ENCODE measurements at regions not wholly inside any gene's neighbourhood (a gene's known extent, or its start where the extent isn't known, plus 50 kb on each side); places are given as distances from the start of the nearest gene placed in this dataset.

DNA sequence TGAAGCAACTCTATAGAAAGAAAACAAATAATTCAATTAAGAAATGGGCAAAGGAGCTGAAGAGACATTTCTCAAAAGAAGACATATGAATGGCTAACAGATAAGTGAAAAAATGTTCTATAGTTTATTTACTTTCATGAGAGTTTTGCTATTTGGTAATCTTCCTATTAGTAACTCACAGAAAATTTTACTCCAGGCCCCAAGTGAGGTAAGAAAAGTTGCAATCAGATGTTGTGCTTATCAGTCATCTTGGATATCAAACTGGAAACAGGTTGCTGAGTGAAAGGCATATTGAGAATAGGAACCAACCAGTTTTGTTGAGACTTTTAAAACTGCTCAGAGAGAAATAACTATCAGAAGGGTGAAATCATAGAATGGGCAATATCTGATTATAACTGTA lies 1179.0 kb upstream of the ACVR2A start:
- no TSS peak for BruUV-seq (replicated peaks)
- DNase-seq (ENCODE audit: low read depth, low spot score) (no peak), ATAC-seq (no peak)
- Histone ChIP-seq H3K4me3 (replicated peaks in 1 of 2; ENCODE audit: low read depth in 1 of 2, low read length in 2 of 2) (no peak overlapping the region), H3K27me3 (ENCODE audit: insufficient read depth, low read length) (no peaks in the 10 kb centered on the region), H3K4me2 (ENCODE audit: low read length) (no peak overlapping the region), H2AFZ (ENCODE audit: low read depth, low read length, poor library complexity, severe bottlenecking) (no peak overlapping the region), H3K79me2 (ENCODE audit: insufficient read depth, low read length) (no peaks in the 10 kb centered on the region), H3K27ac (ENCODE audit: low read depth, low read length) (no peak overlapping the region), H3K9me3 (ENCODE audit: control insufficient read depth in 1 of 2, insufficient read depth in 1 of 2, low read depth in 1 of 2, low read length in 2 of 2) (no peaks in the 10 kb centered on the region), H4K20me1 (ENCODE audit: insufficient read depth) (no peaks in the 10 kb centered on the region), H3K4me1 (ENCODE audit: control insufficient read depth in 1 of 2, insufficient read depth in 2 of 2, low read length in 2 of 2) (no peaks in the 10 kb centered on the region), H3K36me3 (ENCODE audit: control insufficient read depth in 1 of 2, insufficient read depth in 2 of 2, low read length in 2 of 2) (no peaks in the 10 kb centered on the region), H3K9me2 (ENCODE audit: insufficient read depth) (no peaks in the 10 kb centered on the region), H3K9ac (ENCODE audit: low read length) (no peak overlapping the region)
- POLR2A ChIA-PET = no interaction called here
- CTCF ChIA-PET = no interaction called here
- RAD21 ChIA-PET (ENCODE audit: low non-redundant PET in 1 of 2, low total read pairs in 2 of 2, uncharacterized antibody in 2 of 2, unreplicated experiment in 2 of 2) = no interaction called here
- TF ChIP-seq TCF7L2 (IDR thresholded peaks at IDR 0.05; ENCODE audit: borderline replicate concordance, extremely low read depth, insufficient read depth, insufficient read length) = no peak
- intact Hi-C loops (cut with micrococcal nuclease) = no loop called here

DNA sequence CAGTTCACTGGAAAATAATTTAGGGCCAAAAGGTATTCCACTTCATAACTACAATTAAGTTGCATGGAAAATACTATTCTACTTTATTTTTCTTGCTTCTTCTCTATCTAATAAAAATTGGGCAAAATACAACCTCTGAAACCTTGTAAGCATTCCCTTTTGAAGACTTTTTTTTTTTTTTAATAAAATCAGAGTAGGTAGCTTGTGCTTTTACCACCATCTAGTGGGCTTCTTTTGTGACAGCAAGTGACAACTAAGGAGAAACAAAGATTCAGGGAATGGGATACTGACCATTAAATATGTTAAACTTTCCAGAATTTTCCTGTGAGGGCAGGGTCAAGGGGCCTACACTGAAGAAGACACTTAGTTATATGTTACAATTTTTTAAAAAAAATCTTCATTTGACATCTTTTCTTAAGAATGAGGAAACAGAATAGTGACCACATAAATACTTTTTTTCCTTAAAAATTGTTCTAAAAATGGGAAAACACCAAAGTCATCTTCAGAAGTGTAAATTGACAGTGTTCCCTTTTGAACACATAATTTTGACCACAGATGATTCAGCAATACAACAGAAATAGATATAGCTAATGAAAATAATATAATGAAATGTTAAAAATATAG lies 1183.2 kb upstream of the ACVR2A start:
- ChIA-PET CTCF (interaction anchor here (1.1 kb wide), 1 partner anchor 138 kb away, joined by 3 read pairs; no protein-coding TSS in a partner anchor), RAD21 (ENCODE audit: low non-redundant PET in 1 of 2, low total read pairs in 2 of 2, uncharacterized antibody in 2 of 2, unreplicated experiment in 2 of 2) (no interaction called here), POLR2A (no interaction called here)
- H3K36me3 ChIP-seq (ENCODE audit: control insufficient read depth in 1 of 2, insufficient read depth in 2 of 2, low read length in 2 of 2) = no peaks in the 10 kb centered on the region
- no peaks in the 10 kb centered on the region for H3K4me1 ChIP-seq (ENCODE audit: control insufficient read depth in 1 of 2, insufficient read depth in 2 of 2, low read length in 2 of 2)
- no peak overlapping the region for H3K9ac ChIP-seq (ENCODE audit: low read length)
- TF ChIP-seq RAD21 (IDR thresholded peaks at IDR 0.05; ENCODE audit: low read depth) (peak; percentile 80), ELF1 (IDR thresholded peaks at IDR 0.05; ENCODE audit: borderline replicate concordance, low read depth) (no peak)
- TF ChIP-seq, protein P1, sequence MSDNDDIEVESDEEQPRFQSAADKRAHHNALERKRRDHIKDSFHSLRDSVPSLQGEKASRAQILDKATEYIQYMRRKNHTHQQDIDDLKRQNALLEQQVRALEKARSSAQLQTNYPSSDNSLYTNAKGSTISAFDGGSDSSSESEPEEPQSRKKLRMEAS (IDR thresholded peaks at IDR 0.05) = no peak
- TF ChIP-seq, protein P2, sequence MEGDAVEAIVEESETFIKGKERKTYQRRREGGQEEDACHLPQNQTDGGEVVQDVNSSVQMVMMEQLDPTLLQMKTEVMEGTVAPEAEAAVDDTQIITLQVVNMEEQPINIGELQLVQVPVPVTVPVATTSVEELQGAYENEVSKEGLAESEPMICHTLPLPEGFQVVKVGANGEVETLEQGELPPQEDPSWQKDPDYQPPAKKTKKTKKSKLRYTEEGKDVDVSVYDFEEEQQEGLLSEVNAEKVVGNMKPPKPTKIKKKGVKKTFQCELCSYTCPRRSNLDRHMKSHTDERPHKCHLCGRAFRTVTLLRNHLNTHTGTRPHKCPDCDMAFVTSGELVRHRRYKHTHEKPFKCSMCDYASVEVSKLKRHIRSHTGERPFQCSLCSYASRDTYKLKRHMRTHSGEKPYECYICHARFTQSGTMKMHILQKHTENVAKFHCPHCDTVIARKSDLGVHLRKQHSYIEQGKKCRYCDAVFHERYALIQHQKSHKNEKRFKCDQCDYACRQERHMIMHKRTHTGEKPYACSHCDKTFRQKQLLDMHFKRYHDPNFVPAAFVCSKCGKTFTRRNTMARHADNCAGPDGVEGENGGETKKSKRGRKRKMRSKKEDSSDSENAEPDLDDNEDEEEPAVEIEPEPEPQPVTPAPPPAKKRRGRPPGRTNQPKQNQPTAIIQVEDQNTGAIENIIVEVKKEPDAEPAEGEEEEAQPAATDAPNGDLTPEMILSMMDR (IDR thresholded peaks at IDR 0.05 in 2 of 3, conservative IDR thresholded peaks at IDR 0.05 in 1 of 3; ENCODE audit: borderline replicate concordance in 1 of 3, insufficient read depth in 1 of 3, low read depth in 2 of 3, low read length in 2 of 3) = peak; percentile 46 to 70 (median 65); a peak in 5 of 6 replicates
- no peak overlapping the region for H3K27ac ChIP-seq (ENCODE audit: low read depth, low read length)
- H4K20me1 ChIP-seq (ENCODE audit: insufficient read depth) = no peaks in the 10 kb centered on the region
- no TSS peak for BruUV-seq (replicated peaks)
- H3K27me3 ChIP-seq (ENCODE audit: insufficient read depth, low read length) = no peaks in the 10 kb centered on the region
- H3K79me2 ChIP-seq (ENCODE audit: insufficient read depth, low read length) = no peaks in the 10 kb centered on the region
- DNase-seq (ENCODE audit: low read depth, low spot score) (peak; percentile 37), ATAC-seq (peak; percentile 57)
- no peaks in the 10 kb centered on the region for H3K9me2 ChIP-seq (ENCODE audit: insufficient read depth)
- no peak overlapping the region for H3K4me3 ChIP-seq (replicated peaks in 1 of 2; ENCODE audit: low read depth in 1 of 2, low read length in 2 of 2)
- H3K9me3 ChIP-seq (ENCODE audit: control insufficient read depth in 1 of 2, insufficient read depth in 1 of 2, low read depth in 1 of 2, low read length in 2 of 2) = no peaks in the 10 kb centered on the region
- H2AFZ ChIP-seq (ENCODE audit: low read depth, low read length, poor library complexity, severe bottlenecking) = peak overlapping the region; percentile 76
- no peak overlapping the region for H3K4me2 ChIP-seq (ENCODE audit: low read length)
- intact Hi-C loops (cut with micrococcal nuclease) = no loop called here
